ENCODE measurements at regions not wholly inside any gene's neighbourhood (a gene's known extent, or its start where the extent isn't known, plus 50 kb on each side); places are given as distances from the start of the nearest gene placed in this dataset.

- TF ChIP-seq CTCF (IDR thresholded peaks at IDR 0.05; ENCODE audit: poor library complexity) = no peak
- TF ChIP-seq EZH2 (IDR thresholded peaks at IDR 0.05; ENCODE audit: borderline replicate concordance) = no peak
- TF ChIP-seq EZH2phosphoT487 (IDR thresholded peaks at IDR 0.05; ENCODE audit: low read depth, severe bottlenecking, unreplicated experiment) = no peak
Measured at GRCh38 chr6:139625081-139625939, 250.9 kb upstream of the CITED2 start.

Measured in hepatocyte (in vitro differentiated cells).